Kidney epithelial cell (primary cell): ENCODE measurements at regions not wholly inside any gene's neighbourhood (a gene's known extent, or its start where the extent isn't known, plus 50 kb on each side); places are given as distances from the start of the nearest gene placed in this dataset.

Source experiments
- DNase-seq: peaks from one replicate; pipeline ENCODE4 v3.0.0-alpha.2; 2010; ENCODE audit warnings: low read depth
- H3K27me3 ChIP-seq: 2 replicates; pipeline ENCODE4 v1.6.0; 2011; ENCODE audit warnings: low read length; ENCODE audit not compliant: control insufficient read depth, insufficient read depth
- H3K36me3 ChIP-seq: 2 replicates; pipeline ENCODE4 v1.5.1; 2011; ENCODE audit warnings: low read length; ENCODE audit not compliant: control insufficient read depth, insufficient read depth
- H3K4me3 ChIP-seq: 2 replicates; pipeline ENCODE4 v1.5.1; 2011; ENCODE audit warnings: low read depth, mild to moderate bottlenecking, control low read depth, low read length
- TF ChIP-seq, protein P1 (sequence below): IDR thresholded peaks from 2 replicates; pipeline ENCODE4 v1.5.1; 2011; ENCODE audit warnings: mild to moderate bottlenecking, moderate library complexity, low read length, control low read depth, inconsistent platforms; ENCODE audit not compliant: insufficient read depth, poor library complexity, severe bottlenecking

DNA sequence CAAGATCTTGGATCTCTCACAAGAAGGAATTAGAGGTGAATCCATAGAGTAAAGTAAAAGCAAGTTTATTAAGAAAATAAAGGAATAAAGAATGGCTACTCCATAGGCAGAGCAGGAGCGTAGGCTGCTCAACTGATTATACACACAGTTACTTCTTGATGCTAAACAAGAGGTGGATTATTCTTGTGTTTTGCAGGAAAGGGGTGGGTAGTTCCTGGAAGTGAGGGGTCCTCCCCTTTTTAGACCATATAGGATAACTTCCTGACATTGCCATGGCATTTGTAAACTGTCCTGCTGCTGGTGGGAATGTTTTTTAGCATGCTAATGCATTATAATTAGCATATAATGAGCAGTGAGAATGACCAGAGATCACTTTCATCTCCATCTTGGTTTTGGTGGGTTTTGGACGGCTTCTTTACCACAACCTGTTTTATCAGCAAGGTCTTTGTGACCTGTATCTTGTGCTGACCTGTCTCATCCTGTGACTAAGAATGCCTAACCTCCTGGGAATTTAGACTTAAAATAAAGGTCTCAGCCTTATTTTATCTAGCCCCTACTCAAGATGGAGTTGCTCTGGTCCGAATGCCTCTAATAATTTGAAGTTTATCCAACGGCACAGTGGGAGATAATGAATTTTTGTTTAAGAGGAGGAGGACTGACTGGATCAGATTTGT lies 165.7 kb upstream of the DMRT1 start:
- Histone ChIP-seq H3K4me3 (no peak overlapping the region), H3K36me3 (no peaks in the 10 kb centered on the region), H3K27me3 (no peaks in the 10 kb centered on the region)
- TF ChIP-seq, protein P1, sequence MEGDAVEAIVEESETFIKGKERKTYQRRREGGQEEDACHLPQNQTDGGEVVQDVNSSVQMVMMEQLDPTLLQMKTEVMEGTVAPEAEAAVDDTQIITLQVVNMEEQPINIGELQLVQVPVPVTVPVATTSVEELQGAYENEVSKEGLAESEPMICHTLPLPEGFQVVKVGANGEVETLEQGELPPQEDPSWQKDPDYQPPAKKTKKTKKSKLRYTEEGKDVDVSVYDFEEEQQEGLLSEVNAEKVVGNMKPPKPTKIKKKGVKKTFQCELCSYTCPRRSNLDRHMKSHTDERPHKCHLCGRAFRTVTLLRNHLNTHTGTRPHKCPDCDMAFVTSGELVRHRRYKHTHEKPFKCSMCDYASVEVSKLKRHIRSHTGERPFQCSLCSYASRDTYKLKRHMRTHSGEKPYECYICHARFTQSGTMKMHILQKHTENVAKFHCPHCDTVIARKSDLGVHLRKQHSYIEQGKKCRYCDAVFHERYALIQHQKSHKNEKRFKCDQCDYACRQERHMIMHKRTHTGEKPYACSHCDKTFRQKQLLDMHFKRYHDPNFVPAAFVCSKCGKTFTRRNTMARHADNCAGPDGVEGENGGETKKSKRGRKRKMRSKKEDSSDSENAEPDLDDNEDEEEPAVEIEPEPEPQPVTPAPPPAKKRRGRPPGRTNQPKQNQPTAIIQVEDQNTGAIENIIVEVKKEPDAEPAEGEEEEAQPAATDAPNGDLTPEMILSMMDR: no peak
- DNase-seq: no peak

DNA sequence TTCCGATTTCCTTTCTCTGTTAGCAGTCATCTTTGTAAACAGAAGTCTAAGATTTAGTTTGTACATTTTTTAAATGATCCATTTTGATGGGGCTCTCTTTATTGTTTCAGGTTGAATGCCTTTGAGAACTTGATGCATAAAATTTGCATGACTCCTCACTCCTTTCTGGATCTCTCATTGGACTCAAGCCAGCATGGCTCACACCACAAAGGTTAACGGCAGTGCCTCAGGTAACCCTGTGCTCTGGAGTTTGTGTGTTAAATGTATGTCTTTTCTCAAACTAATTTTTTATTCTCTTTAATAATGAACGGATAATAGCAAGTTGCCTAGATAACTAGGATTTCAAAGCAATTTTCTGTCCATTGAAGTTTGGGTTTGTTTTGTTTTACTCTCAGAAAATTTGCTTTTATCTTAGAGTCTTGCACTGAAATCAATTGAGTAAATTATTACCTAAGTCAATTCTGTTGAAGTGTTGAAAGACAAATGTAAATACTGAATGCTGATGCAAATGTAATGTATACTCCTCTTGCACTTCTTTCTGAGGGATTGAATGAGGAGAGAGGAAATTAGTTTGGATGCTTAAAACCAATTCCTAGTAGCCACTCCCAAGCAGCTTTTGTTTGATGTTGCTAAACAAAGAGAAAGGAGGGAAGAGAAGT lies 164.6 kb upstream of the DMRT1 start:
- DNase-seq: no peak
- TF ChIP-seq, protein P1: no peak
- no peaks in the 10 kb centered on the region for H3K27me3 ChIP-seq
- H3K4me3 ChIP-seq: no peak overlapping the region
- H3K36me3 ChIP-seq: no peaks in the 10 kb centered on the region

DNA sequence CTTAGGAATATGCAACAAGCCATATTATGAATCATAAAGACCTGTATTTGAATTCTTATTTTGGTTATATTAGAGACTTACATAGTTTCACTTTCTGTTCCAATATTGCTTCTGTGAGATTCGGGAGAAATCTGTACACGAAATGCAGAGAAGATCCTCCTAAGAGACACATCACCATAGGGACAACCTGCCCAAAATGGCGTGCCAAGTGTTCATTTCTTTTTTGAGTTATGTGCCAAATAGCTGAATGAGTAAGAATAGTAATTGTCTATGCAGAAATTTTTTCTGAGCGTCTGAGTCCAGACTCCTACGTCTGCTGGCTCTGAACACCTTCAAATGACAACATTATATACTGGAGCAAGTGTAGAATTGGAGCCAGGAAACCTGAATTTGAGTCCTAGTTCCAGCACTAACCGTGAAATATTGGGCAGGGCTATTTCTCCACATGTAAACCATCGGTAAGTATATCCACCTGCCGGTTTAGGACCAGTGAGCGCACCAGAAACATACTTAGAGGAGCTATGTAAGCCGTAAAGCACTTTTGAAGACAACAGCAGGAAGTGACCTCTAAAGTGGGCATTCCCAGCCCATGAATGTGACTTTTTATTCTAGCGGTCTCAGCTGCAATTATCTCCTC lies 163.9 kb upstream of the DMRT1 start:
- Histone ChIP-seq H3K27me3 (no peaks in the 10 kb centered on the region), H3K4me3 (no peak overlapping the region), H3K36me3 (no peaks in the 10 kb centered on the region)
- no peak for DNase-seq
- TF ChIP-seq, protein P1: no peak

DNA sequence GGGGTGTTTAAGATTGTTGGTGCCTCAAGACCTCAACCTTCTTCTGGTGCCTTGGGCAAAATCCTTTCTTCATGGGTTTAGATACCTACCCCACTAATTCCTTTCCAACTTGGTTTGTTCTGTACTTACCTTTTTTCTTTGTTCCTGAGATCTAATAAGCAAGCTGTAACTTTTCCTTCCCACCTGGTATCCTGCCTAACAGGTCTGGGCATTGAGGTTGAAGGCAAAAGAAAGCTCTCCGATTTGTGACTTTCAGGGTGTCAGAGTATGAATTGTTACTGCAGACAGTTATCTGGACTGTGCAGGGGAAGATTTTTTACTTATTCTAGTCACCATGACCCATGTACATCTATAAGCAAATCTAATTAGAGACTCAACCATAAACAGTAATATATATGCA lies 162.6 kb upstream of the DMRT1 start:
- H3K4me3 ChIP-seq: no peak overlapping the region
- no peak for DNase-seq
- TF ChIP-seq, protein P1: no peak
- H3K36me3 ChIP-seq: no peaks in the 10 kb centered on the region
- H3K27me3 ChIP-seq: no peaks in the 10 kb centered on the region

DNA sequence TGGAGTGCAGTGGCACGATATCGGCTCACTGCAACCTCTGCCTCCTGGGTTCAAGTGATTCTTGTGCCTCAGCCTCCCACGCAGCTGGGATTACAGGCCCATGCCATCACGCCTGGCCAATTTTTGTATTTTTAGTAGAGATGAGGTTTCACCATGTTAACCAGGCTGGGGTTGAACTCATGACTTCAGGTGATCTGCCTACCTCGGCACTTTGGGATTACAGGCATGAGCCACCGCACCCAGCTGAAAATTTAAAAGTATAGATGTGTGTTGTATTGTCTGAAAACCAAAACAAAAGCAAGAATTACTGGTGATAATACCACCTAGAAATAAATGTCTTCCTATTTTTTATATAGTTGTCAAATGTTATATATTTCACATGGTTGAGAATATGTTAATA lies 162.0 kb upstream of the DMRT1 start:
- Histone ChIP-seq H3K27me3 (no peaks in the 10 kb centered on the region), H3K36me3 (no peaks in the 10 kb centered on the region), H3K4me3 (no peak overlapping the region)
- TF ChIP-seq, protein P1: no peak
- DNase-seq: no peak
